Endothelial cell of umbilical vein (primary cell): ENCODE measurements at regions not wholly inside any gene's neighbourhood (a gene's known extent, or its start where the extent isn't known, plus 50 kb on each side); places are given as distances from the start of the nearest gene placed in this dataset.

ENCODE experiments used
- BruUV-seq: library from RNA; stranded (reverse); fragments of 400-500 nt; replicated peaks from 2 replicates; lab custom pipeline; 2021; lab: Mats Ljungman, UMichigan
- CTCF ChIA-PET: fragments of 300-600, 350-600 bp; sonication (Branson Sonifier 250); formaldehyde crosslinking; loops from one replicate; lab custom pipeline; 2021; ENCODE audit warnings: antibody characterized with exemption, inconsistent platforms; lab: Charles Lee
- POLR2A ChIA-PET: fragments of 300-600, 350-600 bp; sonication (Branson Sonifier 250); formaldehyde crosslinking; loops from one replicate; lab custom pipeline; 2021; ENCODE audit warnings: antibody characterized with exemption, inconsistent platforms; lab: Charles Lee
- DNase-seq: peaks from one replicate; pipeline ENCODE4 v3.0.0-alpha.2; 2011; ENCODE audit warnings: low read depth, low spot score
- FAIRE-seq: peaks from 2 replicates; lab custom pipeline; 2011; peaks lifted over from hg19 to GRCh38; lab: Jason Lieb, UNC
- H2AFZ ChIP-seq: 2 replicates; pipeline ENCODE4 v1.6.0; 2012; ENCODE audit warnings: low read depth, low read length, control low read depth, inconsistent platforms
- H3K27ac ChIP-seq: 2 replicates; pipeline ENCODE4 v1.5.1; 2011; ENCODE audit warnings: low read depth, mild to moderate bottlenecking, control low read depth, low read length, moderate library complexity; ENCODE audit not compliant: insufficient read depth
- H3K27me3 ChIP-seq, 2 experiments: 2 replicates each; pipeline versions ENCODE4 v1.6.0 to v1.6.1; 2011; ENCODE audit warnings: low read length in 2 of 2, mixed read lengths in 1 of 2; ENCODE audit not compliant: control insufficient read depth in 2 of 2, insufficient read depth in 2 of 2
- H3K36me3 ChIP-seq, 2 experiments: 2 replicates in 1 of 2; 3 replicates in 1 of 2; pipeline ENCODE4 v1.5.1; 2011; ENCODE audit warnings: low read length in 2 of 2, mild to moderate bottlenecking in 1 of 2, moderate library complexity in 1 of 2; ENCODE audit not compliant: control insufficient read depth in 2 of 2, insufficient read depth in 2 of 2; ENCODE audit errors: extremely low read depth in 1 of 2
- H3K4me1 ChIP-seq: 3 replicates; pipeline ENCODE4 v1.5.1; 2011; ENCODE audit warnings: mild to moderate bottlenecking, low read length; ENCODE audit not compliant: control insufficient read depth, insufficient read depth; ENCODE audit errors: extremely low read depth
- H3K4me2 ChIP-seq: 2 replicates; pipeline ENCODE4 v1.6.1; 2011; ENCODE audit warnings: low read length, control low read depth, mixed read lengths; ENCODE audit not compliant: insufficient read depth
- H3K4me3 ChIP-seq, 3 experiments: fragments of 200-600 bp in 1 of 3; sonication (generic), shearing (Covaris generic) in 1 of 3; replicated peaks in 1 of 3; 2 replicates each; pipeline ENCODE4 v1.5.1; 2011 to 2016; ENCODE audit warnings: control low read depth in 3 of 3, low read length in 3 of 3, mild to moderate bottlenecking in 2 of 3, inconsistent platforms in 1 of 3, low read depth in 1 of 3, moderate library complexity in 1 of 3; ENCODE audit not compliant: insufficient read depth in 1 of 3
- H3K79me2 ChIP-seq: 2 replicates; pipeline ENCODE4 v1.6.0; 2012; ENCODE audit warnings: low read length, inconsistent platforms; ENCODE audit not compliant: control insufficient read depth, insufficient read depth
- H3K9ac ChIP-seq: replicated peaks from 2 replicates; pipeline ENCODE3; 2011; ENCODE audit warnings: low read length, control low read depth; ENCODE audit not compliant: insufficient read depth; ENCODE audit errors: extremely low read depth
- H3K9me1 ChIP-seq: replicated peaks from 3 replicates; pipeline ENCODE4 v1.6.0; 2011; ENCODE audit warnings: mild to moderate bottlenecking, low read length; ENCODE audit not compliant: control insufficient read depth, insufficient read depth; ENCODE audit errors: extremely low read depth
- H3K9me3 ChIP-seq: replicated peaks from 2 replicates; pipeline ENCODE4 v1.5.1; 2012; ENCODE audit warnings: low read length, inconsistent platforms; ENCODE audit not compliant: control insufficient read depth, insufficient read depth
- H4K20me1 ChIP-seq: replicated peaks from 2 replicates; pipeline ENCODE3; 2011; ENCODE audit warnings: mild to moderate bottlenecking, low read length; ENCODE audit not compliant: control insufficient read depth, insufficient read depth; ENCODE audit errors: extremely low read depth
- EZH2 ChIP-seq: IDR thresholded peaks from 2 replicates; pipeline ENCODE4 v1.6.1; 2012; ENCODE audit warnings: borderline replicate concordance, low read depth, mild to moderate bottlenecking, moderate library complexity, low read length, inconsistent platforms; ENCODE audit not compliant: severe bottlenecking
- FOS ChIP-seq: IDR thresholded peaks from 2 replicates; pipeline ENCODE4 v1.6.1; 2011; ENCODE audit warnings: mild to moderate bottlenecking, low read length, moderate library complexity, borderline replicate concordance; ENCODE audit not compliant: insufficient read depth
- GATA2 ChIP-seq: IDR thresholded peaks from 2 replicates; pipeline ENCODE4 v1.7.0; 2011; ENCODE audit warnings: low read depth, mild to moderate bottlenecking, moderate library complexity, mixed read lengths, low read length; ENCODE audit not compliant: insufficient read length, insufficient read depth
- JUN ChIP-seq: IDR thresholded peaks from 2 replicates; pipeline ENCODE4 v1.6.1; 2011; ENCODE audit warnings: borderline replicate concordance, low read depth; ENCODE audit not compliant: insufficient read length, insufficient read depth
- MAX ChIP-seq: IDR thresholded peaks from 2 replicates; pipeline ENCODE4 v1.6.1; 2011; ENCODE audit not compliant: insufficient read depth, insufficient read length
- MYC ChIP-seq: IDR thresholded peaks from one replicate; pipeline ENCODE4 v1.6.1; 2011; ENCODE audit warnings: mild to moderate bottlenecking, low read depth, low read length
- POLR2A ChIP-seq: IDR thresholded peaks from 2 replicates; pipeline ENCODE4 v1.6.1; 2012; ENCODE audit warnings: low read depth, mild to moderate bottlenecking, control low read depth, low read length
- POLR2AphosphoS5 ChIP-seq: IDR thresholded peaks from 2 replicates; pipeline ENCODE4 v1.6.1; 2012; ENCODE audit warnings: low read depth, mild to moderate bottlenecking, control low read depth, low read length, moderate library complexity; ENCODE audit not compliant: insufficient read depth
- dilution Hi-C: fragments of 300-500 bp; cut with MboI; formaldehyde crosslinking; loops from one replicate; pipeline ENCODE4 v1.15.0; 2019; ENCODE audit warnings: low sequenced_read_pairs; ENCODE audit not compliant: extremely low pct_ligation_motif_present
- intact Hi-C: fragments of 100-400 bp; cut with micrococcal nuclease; formaldehyde crosslinking; loops from one replicate; pipeline ENCODE4 v1.10.0; 2022
- TF ChIP-seq, protein P1 (sequence below), 2 donors: IDR thresholded peaks; 1 replicate in 1 of 2; 2 replicates in 1 of 2; pipeline ENCODE4 v1.5.1; 2011; ENCODE audit warnings: low read length in 2 of 2, mild to moderate bottlenecking in 2 of 2, moderate library complexity in 2 of 2, control low read depth in 1 of 2, inconsistent platforms in 1 of 2, low read depth in 1 of 2; ENCODE audit not compliant: insufficient read depth in 1 of 2; ENCODE audit errors: extremely low read depth in 1 of 2

GRCh38 chr22:49710746-49711145, 116.9 kb downstream of the BRD1 start:
- Histone ChIP-seq H3K9me3 (no peaks in the 10 kb centered on the region), H3K9me1 (no peaks in the 10 kb centered on the region), H3K4me1 (no peaks in the 10 kb centered on the region), H3K36me3 (no peaks in the 10 kb centered on the region), H3K9ac (no peak overlapping the region), H4K20me1 (no peaks in the 10 kb centered on the region), H3K4me2 (no peak overlapping the region), H3K79me2 (no peaks in the 10 kb centered on the region), H2AFZ (no peak overlapping the region), H3K4me3 (no peak overlapping the region), H3K27me3 (no peaks in the 10 kb centered on the region), H3K27ac (no peak overlapping the region)
- intact Hi-C loops: no loop called here
- no peak for TF ChIP-seq GATA2
- no peak for TF ChIP-seq FOS
- TF ChIP-seq MAX: no peak
- TF ChIP-seq EZH2: no peak
- TF ChIP-seq POLR2A: no peak
- TF ChIP-seq POLR2AphosphoS5: no peak
- TF ChIP-seq MYC: no peak
- TF ChIP-seq, protein P1, sequence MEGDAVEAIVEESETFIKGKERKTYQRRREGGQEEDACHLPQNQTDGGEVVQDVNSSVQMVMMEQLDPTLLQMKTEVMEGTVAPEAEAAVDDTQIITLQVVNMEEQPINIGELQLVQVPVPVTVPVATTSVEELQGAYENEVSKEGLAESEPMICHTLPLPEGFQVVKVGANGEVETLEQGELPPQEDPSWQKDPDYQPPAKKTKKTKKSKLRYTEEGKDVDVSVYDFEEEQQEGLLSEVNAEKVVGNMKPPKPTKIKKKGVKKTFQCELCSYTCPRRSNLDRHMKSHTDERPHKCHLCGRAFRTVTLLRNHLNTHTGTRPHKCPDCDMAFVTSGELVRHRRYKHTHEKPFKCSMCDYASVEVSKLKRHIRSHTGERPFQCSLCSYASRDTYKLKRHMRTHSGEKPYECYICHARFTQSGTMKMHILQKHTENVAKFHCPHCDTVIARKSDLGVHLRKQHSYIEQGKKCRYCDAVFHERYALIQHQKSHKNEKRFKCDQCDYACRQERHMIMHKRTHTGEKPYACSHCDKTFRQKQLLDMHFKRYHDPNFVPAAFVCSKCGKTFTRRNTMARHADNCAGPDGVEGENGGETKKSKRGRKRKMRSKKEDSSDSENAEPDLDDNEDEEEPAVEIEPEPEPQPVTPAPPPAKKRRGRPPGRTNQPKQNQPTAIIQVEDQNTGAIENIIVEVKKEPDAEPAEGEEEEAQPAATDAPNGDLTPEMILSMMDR (IDR thresholded peaks at IDR 0.05; ENCODE audit: extremely low read depth in 1 of 2, insufficient read depth in 1 of 2, low read depth in 1 of 2, low read length in 2 of 2): no peak
- no peak for TF ChIP-seq JUN
- DNase-seq: no peak
- dilution Hi-C loops: no loop called here
- FAIRE-seq: no peak
- ChIA-PET POLR2A (no interaction called here), CTCF (no interaction called here)
- BruUV-seq: no TSS peak
